GM21526 (cell line): ENCODE measurements at regions not wholly inside any gene's neighbourhood (a gene's known extent, or its start where the extent isn't known, plus 50 kb on each side); places are given as distances from the start of the nearest gene placed in this dataset.
A peak's percentile ranks its signal among the peaks of the same experiment; 100 is the strongest.
"Not testable (repeated sequence)": the region's sequence is repeated elsewhere in the genome, so short reads cannot be mapped to it uniquely, and the experiment has no call there.

Source experiments
- ATAC-seq: cut with Tn5 transposase; IDR thresholded peaks from one replicate; pipeline ENCODE4 v1.9.1; 2021; ENCODE audit warnings: moderate library complexity; ENCODE audit not compliant: unreplicated experiment, low FRiP score

DNA sequence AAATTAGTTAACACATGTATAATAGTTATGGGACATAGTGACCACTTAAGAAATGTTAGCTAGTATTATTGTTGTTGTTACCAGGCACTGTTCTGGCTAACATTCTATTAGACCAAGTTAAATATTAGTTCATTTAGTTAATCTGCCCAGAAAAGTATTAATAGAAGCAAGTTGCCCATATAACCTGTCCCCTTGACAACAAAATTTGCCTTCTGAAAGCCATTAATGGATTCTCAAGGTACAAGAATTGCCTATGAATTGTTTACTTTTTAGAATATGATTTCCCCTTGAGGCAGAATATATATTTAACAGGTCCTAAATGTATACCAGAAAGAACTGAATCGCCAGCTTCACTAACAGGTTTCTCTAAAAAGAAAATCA, 167.3 kb upstream of the TMCC3 start:
- no peak for ATAC-seq

DNA sequence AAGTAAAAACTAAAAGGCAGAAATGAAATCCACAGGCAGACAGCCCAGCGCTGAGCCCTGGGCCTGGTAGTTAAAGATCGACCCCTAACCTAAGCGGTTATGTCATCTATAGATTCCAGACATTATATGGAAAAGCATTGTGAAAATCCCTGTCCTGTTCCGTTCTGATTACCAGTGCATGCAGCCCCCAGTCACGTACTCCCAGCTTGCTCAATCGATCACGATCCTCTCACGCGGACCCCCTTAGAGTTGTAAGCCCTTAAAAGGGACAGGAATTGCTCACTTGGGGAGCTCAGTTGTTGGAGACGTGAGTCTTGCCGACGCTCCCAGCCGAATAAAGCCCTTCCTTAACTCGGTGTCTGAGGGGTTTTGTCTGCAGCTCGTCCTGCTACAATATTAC, 166.8 kb upstream of the TMCC3 start:
- not testable (repeated sequence) for ATAC-seq

DNA sequence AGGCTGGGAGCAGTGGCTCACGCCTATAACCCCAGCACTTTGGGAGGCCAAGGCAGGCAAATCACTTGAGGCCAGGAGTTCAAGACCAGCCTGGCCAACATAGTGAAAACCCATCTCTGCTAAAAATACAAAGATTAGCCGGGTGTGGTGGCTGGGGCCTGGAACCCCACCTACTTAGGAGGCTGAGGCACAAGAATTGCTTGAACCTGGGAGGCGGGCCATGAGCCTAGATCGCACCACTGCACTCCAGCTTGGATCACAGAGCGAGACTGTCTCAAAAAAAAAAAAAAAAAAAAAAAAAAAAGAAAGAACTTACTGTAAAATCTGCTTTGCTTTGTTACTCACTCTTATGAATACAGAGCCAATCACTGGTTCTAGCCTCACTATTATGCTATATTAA, 166.4 kb upstream of the TMCC3 start:
- not testable (repeated sequence) for ATAC-seq

DNA sequence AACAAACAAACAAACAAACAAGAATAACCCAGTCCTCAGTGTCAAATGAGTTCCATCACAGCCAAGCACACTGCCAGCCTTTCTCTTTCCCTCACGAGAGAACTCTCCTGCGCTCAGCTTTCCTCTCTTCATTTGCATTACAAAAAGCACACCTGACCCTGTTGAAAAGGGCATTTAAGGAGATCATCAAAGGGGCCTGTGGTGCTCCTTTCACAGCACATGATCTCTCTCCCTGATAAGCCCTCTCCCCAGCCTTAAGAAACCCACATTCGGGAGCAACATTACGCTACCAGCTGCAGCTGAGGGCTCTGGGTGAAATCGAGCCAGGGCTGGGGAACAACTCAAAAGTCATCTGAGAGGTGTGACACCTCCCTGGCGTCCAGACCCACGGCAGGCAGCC, 165.6 kb upstream of the TMCC3 start:
- ATAC-seq, result no peak

DNA sequence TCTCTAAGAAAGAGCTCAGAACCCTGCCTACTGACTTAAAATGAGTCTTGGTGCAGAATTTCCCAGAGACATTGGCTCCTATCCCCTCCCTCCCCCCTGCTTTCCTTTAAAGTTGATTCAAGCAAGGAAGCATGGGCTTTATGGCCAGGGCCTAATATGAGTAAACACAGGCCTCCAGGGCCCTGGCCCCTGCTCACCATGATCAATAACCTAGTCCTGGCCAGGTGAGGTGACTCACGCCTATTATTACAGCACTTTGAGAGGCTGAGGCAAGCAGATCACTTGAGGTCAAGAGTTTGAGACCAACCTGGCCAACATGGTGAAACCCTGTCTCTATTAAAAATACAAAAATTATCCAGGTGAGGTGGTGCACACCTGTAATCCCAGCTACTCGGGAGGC, 165.1 kb upstream of the TMCC3 start:
- no peak for ATAC-seq

DNA sequence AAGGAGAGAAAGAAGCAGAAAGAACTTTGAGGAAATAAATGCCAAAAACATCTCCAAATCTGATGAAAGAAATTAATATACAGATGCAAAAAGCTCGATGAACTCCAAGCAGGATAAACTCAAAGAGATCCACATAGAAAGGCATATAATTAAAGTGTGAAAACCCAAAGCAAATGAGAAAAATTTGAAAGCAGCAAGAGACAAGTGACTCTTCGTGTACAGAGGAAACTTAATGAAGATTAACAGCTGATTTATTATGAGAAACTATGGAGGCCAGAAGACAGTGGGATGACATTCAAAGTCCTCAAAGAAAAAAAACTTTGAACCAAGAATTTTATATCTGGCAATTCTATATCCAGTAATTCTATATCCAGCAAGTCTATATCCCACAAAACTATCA, 163.0 kb upstream of the TMCC3 start:
- no peak for ATAC-seq

DNA sequence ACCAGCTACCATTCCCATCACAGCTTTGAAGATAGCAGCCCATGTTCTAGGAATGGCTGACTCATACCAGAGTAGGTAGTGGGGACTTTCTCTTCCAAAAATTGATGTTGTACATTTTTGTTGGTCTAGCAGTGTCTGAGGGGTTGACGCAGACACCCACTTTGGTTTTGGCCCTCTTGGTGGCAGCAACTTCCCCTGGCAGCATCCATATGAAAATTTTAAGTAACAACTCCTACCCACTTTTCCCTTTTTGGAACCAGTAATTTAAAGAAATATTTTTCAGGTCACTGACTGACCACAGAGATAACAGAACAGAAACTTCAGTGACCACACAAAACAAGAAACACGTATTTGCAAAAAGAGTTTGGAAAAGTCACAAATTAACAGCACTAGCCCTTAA, 162.0 kb upstream of the TMCC3 start:
- peak; percentile 46 for ATAC-seq

DNA sequence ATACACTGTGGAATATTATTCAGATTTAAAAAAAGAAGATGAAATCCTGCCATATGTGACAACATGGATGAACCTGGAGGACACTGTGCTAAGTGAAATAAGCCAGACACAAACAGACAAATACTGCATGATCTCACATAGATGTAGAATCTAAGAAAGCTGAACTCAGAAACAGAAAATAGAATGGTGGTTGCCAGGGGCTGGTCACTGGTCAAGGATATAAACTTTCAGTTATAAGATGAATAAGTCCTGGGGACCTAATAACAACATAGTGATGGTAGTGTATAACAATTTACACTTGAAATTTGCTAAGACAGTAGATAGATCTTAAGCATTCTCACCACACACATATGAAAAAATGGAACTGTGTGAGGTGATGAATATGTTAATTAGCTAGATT, 161.3 kb upstream of the TMCC3 start:
- no peak for ATAC-seq

DNA sequence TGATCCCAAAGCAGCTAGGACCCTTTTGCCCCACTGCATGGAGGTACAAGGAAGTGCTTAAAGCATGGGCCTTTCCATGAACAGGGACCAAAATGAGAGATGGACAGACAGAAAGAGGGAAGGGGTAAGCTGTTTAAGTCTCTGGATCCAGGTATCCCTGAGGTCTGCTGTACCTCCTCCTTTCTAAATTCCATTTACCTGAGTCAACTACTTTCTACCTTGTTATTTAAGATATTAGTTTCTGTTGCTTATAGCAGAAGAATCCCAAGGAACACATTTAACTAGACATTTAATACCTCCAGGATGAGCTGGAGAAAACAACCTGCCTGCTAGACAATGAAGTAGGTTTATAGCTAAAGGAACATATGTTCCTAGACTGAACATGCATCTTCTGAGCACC, 157.6 kb upstream of the TMCC3 start:
- ATAC-seq, result no peak

DNA sequence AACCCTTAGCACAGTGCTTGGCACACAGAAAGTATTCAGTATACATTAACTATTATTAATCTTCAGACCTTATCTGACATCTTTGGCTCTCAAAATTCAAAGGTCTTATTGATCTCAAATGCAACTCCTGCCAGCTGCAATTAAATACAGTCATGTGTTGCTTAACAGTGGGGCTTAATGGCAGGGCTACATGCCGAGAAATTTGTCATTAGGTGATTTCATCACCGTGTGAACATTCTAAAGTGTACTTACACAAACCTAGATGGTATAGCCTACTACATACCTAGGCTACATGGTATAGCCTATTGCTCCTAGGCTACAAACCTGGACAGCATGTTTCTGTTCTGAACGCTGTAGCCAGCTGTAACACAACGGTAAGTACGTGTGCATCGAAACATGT, 156.3 kb upstream of the TMCC3 start:
- no peak for ATAC-seq

DNA sequence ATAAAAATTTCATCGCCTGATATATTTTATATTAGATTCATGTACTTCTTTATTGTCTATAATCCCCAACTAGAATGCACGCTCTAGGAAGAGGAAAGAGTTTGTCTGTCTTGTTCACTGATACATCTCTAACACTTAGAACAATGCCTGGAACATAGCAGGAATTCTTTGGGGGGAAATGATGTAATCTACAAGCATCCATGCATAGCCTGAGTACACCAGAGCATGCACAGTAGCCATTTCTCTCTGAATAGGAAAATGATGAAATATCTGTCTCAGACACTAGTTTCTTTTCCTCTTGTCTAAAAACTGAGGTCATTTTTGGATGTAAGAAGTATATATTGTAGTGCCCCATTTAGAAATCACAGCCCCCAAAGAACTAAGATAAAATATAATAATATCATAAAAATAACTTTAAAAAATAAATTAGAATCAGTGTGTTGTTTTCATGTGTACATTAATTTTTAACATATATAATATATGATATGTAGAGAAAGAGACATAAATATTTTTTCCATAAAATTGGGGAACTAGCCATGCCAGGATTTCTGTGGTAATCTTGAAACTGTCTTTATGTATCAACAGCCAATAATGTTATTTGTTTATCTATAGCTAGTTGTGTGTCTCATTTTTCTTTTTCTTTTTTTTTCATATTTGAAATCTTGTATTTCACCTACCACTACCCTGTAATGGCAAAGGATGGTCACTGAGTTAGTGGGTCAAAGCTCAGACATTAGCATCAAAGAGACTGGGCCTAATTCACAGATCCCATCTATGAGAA, 155.6 kb upstream of the TMCC3 start:
- ATAC-seq, result no peak

DNA sequence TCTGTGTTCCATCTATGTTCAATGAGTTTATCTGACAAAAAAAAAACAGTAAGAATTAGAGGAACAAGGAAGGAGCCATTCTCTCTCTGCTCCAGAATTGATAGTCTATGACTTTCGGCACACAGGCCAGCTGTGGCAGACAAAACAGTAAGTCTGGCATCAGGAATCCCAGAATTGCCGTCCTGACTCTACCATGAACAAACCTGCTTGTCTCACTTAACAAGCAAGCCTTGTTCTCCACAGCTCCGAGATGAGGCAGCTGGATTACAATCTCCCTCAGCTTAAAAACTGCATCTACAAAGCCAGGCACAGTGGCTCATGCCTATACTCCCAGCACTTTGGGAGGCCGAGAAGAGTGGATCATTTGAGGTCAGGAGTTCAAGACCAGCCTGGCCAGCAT, 153.6 kb upstream of the TMCC3 start:
- no peak for ATAC-seq

DNA sequence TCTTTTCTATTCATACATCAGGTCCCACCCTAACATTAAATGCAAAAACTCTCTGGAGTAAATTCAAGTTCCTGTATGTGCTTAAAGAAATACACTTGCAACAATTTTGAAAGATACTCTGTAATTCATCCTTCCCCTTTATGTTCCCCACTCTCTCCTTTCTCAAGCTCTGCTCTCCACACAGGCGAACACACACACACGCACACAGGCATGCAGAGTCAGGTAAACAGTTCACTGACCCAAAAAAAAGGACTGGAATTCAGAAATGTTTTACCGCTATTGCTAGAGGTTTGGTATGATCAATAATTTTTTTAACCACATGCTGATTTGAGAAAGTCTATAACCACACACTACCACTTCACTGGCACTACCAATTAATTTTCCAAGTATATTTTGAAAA, 152.4 kb upstream of the TMCC3 start:
- no peak for ATAC-seq

DNA sequence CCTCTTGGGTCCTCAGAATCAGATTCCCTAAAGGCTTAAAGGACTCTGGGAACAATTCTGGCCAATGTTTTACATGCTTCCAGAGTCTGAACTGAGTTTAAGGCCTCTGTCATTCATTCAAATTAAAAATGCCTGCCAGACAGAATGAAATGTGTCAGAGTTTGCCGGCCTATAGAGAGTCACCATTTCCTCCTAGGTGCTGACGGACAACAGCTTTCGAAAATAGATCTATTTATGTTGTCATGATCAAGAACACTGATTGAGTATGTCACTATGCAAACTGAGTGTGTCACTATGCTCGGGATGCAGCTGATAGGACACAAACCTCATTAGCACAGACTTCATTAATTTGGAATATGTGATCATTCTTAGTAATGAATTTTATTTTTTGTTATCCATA, 151.4 kb upstream of the TMCC3 start:
- no peak for ATAC-seq

DNA sequence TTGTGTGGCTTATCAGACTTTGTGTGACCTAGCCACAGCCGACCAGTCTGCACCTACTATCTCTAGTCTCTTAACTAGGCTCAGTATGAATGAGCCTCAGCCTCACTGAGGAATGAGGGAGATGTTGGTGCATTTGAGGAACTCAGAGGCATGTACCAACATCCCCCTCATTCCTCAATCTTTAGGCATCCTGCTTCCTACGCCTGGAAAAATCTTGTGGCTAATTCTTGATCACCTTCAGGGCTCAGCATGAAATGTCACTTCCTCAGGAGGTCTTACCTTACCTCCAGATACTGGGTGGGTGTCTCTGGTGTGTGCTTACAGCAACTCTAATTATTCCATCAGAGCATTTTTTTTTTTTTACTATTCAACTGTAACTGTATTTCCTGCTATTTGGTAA, 148.8 kb upstream of the TMCC3 start:
- ATAC-seq, result no peak

DNA sequence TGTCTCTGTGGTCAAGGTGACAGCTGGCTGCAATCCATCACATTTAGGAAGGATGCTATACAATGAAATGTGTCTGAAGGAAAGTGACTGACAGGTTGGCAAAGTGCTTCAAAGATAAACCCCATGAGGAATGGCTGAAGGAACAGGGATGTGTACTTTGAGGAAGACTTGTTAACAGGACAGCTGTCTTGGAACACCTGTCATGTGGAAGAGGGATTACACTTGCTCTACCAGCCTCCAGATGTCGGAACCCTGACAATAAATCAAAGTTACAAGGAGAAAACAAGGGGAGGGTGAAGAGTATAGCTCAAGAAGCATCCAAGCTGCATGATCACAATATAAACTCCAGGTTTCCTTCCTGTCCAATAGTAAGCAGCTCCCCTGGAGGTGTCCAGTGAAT, 147.8 kb upstream of the TMCC3 start:
- ATAC-seq, result no peak

DNA sequence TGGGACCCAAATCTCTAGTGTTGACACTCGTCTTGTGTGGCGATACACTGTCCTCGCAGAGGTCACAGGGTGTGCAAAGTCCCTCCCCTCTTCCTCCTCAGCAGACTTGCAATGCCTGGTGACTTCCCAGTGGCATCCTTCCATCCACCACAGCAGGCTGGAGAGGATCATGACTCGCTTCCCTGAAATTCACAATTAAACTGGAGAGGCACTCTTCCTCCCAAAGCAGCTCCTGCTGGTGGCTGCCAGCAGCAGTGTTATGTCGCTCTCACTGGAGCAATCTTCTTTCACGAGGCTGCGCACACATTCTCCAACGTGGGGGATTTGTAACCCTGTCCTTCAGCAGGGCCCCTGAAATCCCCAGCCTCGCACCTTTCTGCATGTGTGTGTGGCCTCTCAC, 145.2 kb upstream of the TMCC3 start:
- no peak for ATAC-seq

DNA sequence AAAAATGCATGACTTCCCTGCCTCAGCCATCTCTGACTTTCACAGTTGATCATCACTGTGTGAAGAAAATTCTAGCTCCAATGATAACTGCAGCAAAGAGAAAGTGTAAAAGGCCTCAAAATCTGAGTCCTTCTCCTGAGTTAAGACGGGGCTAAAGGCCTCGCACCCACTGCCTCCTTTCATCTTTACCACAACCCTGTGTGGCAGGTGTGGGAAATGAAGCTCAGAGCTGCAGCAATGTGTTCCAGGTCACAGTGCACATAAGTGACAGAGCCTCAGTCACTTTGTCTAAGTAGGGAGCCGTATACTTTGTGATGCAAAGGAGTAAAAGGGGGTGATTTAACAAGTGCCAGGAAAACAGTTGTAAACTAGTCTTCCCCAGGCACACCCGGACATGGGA, 144.7 kb upstream of the TMCC3 start:
- no peak for ATAC-seq

DNA sequence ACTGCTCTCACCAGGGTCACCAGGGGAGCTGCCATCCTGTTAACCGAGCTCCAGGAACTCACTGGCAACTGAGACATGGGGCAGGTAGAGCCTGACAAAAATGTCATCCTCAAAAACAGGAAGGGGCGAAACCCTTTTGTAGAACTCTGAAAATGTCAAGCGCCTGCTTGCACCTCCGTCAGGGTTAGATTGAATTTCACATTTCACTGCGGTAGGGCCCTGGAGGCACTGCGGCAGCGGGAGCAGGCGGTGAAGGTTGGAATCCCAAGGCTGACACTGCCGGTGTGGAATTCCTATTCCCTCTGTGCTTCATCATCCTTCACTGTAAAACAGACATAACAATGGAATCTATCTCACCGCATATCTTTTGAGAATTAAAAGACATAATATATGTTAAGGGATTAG, 142.8 kb upstream of the TMCC3 start:
- ATAC-seq, result no peak

DNA sequence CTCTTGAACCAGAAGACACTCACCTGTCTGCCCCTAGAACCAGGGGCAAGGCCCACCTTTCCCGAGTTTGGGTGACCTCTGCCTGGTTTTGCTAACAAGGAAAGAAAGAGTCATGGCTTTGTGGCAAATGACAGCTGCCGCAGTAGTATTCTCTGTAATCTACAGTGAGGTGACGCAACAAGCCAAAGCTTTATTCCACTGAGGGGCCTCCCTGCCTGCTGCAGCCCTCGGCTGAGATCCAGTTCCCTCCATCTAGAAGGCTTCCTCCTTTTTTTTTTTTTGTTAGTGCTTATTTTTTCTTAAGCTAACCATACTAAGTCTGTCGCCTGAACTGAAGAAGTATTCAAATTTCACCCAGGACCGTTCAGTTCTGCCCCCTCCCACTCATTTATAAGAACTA, 142.3 kb upstream of the TMCC3 start:
- ATAC-seq, result no peak

DNA sequence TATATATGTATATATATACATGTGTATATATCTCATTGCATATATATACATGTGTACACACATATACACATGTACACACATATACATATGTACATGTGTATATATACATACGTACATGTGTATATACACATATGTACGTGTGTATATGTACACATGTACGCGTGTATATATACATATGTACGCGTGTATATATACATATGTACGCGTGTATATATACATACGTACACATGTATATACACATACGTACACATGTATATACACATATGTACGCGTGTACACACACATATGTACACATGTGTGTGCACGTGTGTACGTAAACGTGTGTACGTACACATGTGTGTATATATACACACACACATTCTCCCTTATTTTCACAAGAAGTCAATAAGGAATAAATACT, 141.6 kb upstream of the TMCC3 start:
- ATAC-seq, result no peak

DNA sequence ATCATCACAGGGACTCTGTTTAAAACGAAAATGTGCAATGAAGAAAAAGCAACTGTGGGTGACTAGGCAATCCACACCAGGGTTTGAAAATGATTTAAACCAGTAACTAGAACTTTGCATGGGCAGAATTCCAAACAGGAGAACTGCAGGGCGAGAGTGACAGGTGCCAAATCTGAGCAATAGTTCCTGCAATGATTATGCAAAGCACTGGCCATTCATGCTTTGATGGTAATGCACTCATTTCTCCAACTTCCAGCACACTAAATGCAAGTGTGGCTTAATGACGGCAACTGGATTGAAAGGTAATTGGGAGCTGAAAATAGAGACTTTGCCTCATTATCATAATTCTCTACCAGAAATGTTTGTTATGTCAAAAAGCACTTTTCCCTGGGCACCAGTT, 140.5 kb upstream of the TMCC3 start:
- ATAC-seq, result no peak

DNA sequence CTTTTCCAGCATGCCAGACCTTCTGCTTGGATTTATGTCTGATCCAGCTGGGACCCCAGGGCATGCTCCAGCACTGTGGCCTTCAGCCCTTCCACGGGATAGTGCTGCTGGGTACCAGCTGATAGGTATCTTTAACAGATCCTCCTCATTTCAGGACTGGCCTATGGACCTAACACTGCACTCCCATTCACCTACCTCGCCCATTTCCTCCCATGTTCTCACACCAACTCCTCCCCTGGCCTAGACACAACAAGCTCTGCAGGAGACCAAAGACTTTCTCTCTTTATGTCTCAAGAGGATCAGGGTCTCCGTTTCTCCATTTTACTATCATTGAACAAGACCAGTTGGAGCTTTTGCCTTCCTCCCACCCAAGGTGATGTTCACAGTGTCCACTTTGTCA, 140.0 kb upstream of the TMCC3 start:
- no peak for ATAC-seq
